Hypothalamus (tissue), 51 donors: ENCODE measurements at regions not wholly inside any gene's neighbourhood (a gene's known extent, or its start where the extent isn't known, plus 50 kb on each side); places are given as distances from the start of the nearest gene placed in this dataset.
"Not testable (repeated sequence)": the region's sequence is repeated elsewhere in the genome, so short reads cannot be mapped to it uniquely, and the experiment has no call there.

Source experiments
- DNase-seq, 51 donors: peaks; one replicate each; lab custom pipeline; 2025; lab: John Stamatoyannopoulos, UW

DNA sequence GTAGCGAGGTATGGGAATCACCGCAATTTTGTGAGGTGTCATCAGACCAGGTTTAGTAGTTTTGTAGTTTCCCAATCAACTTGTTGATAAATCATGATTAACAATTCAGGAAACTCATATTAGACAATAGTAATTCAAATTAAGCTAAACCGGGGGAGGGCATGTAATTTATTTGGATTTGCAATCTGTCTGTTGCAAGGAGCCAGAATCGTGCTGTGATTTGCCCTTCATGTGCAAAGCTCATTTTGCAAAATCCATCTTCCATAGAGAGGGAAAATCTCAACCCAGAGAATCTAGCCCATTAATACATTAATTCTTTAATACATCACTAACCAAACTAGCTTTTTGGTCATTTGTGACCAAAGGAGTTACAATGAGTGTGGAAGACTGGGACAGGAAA lies 164.7 kb upstream of the TRPM3 start:
- DNase-seq: no peak

DNA sequence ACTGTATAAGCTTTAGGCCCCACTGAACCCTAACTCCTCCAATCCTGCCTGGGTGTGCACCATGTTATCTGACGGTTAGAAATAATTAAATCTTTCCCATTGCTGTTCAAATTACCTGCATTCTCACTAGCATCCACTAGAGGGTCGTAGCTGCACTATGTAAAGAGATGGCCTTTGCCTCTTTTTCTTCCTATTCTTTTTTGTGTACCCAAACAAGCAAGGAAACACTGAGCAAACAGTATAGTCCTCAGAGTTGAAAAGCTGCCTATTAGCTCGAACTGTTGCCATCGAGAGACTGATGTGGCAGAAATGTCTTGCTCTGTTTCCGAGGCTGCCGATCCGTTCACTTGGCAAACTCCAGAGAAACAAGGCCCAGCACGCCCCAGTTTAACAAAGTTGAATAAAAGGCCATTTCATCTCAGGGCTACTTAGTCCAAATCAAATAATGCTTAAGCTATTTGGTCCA lies 163.8 kb upstream of the TRPM3 start:
- DNase-seq: peak in 36 of 51 donors; percentile 0 to 82 (median 31)

DNA sequence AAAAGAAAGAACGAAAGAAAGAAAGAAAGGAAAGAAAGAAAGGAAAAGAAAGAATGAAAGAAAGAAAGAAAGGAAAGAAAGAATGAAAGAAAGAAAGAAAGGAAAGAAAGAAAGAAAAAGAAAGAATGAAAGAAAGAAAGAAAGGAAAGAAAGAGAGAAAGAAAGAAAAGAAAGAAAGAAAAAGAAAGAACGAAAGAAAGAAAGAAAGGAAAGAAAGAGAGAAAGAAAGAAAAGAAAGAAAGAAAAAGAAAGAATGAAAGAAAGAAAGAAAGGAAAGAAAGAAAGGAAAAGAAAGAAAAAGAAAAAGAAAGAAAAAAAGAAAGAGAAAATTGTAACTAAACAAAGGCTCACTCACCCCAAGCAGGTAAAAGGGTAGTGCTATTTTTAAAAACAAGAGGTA lies 160.7 kb upstream of the TRPM3 start:
- not testable (repeated sequence) for DNase-seq

DNA sequence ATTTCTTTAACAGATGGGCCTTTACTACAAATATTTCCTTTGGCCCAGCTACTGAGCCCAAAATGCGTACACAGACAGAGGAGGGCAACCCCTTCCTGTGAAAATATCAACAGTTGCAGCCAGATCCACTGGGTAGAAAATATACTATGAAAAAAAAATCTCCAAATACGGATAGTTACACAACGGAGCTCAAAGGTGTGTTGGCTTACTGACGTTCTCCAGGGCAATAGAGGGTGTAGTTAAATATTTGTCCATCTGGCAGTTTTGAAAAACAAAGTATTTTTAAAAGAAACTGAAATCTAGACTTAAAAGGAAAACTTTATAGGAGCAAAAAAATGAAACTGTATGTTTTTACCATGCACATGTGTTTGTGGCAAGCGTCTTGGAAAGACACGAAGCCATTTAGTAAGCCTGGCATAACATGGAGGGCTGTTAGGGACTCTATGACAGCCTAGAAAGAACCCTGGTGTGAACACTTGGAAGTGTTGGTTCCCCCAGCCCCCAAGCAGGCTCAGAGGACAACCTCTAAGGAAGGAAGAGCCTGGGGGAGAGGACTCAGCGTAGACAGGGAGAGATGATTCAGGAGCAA lies 157.8 kb upstream of the TRPM3 start:
- DNase-seq: no peak

DNA sequence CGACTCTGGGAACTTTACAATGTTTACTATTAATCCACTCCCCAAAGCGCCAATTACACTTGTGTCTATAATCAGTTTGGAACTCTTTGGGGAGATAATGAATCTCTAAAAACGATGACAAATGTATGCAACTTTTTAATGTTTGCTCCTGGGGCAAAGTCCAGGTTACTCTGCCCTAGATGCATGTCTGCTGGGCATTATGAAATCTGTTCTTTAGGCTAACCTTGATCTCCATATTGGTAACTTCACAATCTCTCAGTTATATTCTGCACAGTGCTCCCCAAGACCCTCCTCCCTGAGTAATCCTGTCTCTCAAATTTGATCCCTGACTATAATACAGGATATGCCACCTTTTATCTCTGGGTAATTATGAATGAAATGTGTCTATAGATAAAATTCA lies 152.2 kb upstream of the TRPM3 start:
- DNase-seq: no peak

DNA sequence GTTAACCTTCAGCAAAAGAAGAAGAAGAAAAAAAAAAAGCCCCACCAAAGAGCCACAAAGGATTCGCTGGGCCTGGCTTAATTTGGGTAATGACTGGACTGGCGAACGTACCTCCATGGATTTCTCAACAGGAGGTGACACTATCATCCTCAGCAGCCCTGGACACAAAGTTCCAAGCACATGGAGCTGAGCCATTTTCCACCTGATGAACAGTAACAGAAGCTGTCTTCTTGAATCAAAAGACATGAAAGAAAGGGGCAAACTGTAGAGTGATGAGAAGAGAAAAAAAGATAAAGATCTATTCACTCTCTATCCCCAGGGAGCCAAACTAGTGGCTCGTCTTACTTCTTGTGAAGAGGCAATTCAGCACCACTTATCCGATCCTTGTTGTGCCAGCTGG lies 150.2 kb upstream of the TRPM3 start:
- no peak for DNase-seq

DNA sequence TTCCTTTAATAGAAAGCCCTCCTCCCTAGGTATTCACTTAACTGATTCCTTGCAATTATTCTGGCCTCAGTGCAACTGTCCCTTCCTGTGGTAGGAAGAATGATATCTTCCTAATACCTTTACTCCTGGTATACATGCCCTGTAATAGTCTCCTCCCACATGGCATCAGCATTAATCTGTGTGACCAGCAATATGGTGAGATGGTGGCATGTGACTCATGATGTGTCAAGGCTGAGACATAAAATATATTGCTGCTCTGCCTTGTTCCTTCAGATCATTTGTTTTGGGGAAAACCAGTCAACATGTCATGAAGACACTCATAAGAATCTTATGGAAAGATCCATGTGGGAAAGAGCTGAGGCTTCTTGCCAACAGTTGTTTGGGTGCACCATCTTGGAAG lies 149.1 kb upstream of the TRPM3 start:
- DNase-seq: no peak

DNA sequence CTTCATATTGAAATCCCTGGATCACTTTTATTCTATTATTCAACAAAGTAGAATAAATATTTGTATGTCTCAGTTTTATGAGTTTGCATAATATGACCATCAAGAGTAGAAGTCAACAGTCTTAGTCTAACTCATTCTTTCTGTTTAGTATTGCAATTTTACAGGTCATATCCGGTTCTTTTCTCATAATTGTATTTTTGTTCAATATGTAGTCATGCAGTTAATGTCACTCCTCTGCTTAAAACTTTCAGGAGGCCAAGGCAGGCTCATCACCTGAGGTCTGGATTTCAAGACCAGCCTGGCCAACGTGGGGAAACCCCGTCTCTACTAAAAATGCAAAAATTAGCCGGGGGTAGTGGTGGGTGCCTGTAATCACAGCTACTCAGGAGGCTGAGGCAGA lies 148.4 kb upstream of the TRPM3 start:
- DNase-seq: no peak

DNA sequence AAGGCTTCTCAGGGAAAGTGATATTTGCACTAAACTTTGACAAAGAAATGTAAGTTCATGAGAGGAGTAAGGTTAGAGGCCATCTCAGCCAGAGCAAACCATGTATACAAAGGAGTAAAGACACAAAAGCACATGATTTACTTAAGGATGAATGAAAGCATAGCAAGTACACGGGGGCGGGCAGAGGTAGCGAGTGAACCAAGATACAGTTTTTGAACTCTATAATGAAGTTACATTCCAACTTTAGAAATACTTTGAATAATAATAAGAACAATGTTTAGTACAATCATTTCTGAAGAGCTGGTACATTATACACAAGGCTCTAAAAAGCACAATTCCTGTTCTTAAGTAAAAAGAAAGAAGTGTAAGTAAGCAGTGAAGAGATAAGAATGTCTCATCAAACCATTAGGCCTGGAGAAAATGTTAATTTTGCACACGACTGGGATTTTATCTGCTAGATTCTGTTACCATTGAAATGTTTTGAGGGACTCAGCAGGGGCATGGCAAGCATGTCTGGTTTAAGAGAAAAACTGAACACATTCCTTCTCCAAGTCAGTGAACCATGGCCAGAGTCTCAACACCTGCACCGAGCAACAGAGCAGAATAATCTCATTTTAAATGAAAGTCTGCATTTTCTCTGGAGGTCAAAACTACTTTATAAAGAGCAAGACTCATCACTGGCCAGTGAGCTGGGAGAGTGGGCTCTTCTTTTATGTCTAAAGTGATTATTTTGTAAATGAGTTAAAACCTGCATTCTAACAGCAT lies 147.6 kb upstream of the TRPM3 start:
- no peak for DNase-seq

DNA sequence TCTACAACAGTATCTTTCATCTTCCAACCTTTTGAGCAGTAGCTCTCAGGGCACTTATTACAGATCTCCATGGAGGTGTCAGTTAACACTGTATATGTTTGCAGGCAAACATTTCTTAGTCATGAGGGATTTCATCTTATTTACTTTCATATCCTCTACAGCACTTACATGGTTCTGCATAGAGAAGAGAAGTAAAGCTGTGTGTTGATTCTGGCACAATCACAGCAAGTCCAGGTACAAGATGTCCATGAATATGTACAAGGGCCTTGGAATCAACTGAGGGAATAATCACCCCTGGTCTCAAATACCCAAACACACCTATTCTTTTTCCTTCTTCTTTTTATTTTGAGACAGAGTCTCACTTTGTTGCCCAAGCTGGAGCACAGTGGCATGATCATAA lies 142.0 kb upstream of the TRPM3 start:
- no peak for DNase-seq

DNA sequence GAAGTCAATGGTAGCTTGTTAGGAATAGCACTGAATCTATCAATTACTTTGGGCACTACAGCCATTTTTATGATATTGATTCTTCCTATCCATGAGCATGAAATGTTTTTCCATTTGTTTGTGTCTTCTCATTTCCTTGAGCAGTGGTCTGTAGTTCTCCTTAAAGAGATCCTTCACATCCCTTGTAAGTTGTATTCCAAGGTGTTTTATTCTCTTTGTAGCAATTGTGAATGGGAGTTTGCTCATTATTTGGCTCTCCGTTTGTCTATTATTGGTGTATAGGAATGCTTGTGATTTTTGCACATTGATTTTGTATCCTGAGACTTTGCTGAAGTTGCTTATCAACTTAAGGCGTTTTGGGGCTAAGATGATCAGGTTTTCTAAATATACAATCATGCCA lies 139.0 kb upstream of the TRPM3 start:
- not testable (repeated sequence) for DNase-seq

DNA sequence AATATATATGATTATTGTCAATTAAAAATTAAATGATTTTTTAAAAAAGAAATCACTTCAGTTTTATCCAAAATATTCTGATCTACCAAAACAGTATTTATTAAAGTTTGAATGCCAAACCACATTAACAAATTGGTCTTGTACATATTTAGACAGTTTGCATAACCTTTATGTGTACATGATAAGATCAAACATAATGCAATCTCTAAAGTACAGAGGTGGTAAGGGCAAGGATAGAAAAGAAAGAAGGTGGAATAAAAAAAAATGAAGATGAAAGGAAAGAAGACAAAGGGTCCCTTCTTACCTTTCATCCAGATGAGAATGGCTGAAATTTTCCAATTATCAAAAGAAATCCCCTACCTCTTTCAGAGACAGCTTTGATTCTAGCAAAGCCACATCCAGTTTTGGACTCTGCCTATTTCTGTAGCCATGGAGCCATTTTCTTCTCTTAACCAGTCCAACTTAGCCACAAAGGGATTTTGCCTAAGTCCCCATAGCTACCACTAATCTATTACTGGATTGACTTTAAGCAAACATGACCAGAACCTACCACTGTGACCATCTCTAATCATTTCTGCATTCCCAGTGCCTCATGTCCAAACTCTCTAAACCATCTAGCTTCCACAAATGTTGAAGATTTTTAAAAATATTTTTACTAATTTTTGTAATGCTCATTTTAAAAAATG lies 133.3 kb upstream of the TRPM3 start:
- no peak for DNase-seq

DNA sequence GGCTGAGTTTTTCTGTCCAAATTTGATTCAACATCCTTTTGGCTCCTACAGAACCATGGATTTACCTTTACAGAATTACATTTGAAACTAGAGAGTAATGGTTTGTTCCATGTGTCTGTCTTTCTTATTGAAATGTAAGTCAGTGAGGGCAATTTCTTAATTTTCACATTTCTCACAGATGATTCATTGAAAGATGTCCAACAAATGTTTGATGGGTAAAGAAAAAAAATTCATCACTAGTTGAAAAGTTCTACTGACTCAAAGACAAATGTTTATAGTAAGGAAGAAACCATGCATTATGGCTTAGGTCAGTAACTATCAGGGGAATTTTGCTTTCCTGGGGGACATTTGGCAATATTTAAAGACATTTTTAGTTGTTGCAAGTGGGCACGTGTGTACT lies 131.6 kb upstream of the TRPM3 start:
- DNase-seq: no peak

DNA sequence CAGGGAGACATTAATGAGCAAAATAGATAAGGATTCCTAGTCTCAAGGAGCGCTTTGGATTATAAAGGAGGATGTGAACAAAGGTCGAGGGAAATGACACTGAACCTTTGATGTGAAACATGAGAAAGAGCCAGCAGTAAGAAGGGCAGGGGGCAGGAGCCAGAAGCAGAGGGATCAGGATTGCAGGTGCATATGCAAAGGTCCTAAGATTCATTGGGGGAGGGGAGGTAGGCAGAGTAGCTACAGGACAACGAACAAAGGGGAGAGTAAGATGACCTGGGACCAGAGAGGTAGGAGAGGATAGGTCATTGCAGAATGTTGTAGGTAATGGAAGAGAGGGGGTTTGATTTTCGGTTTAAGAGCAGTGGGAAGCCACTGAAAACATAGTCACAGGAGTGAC lies 129.2 kb upstream of the TRPM3 start:
- DNase-seq: no peak

DNA sequence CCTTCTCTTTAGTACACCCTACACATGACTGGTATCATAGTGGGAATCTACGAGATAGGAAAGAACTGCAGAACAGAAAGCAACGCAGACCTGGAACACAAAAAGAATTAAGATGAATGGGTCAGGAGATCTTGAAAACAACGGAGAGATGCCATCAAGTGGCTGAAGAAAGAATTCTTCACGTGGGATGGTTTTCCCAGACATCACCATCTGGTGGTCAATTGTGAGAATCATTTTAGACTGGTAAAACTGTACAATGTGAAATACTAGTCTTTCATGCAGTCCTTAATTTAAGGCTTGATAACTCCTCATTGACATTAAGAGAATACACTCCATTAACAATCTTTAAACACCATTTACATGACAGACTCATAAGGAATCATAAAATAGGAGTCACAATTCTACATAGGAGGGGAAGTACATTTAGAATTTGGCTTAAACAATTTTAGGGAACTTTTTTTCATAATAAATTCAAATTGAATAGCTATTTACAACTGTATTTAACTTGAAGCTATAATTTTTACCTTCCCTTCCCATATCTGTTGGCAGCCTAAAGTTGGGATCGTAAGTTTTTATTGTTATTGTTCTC lies 128.4 kb upstream of the TRPM3 start:
- DNase-seq: peak in 15 of 51 donors; percentile 1 to 61 (median 9)

DNA sequence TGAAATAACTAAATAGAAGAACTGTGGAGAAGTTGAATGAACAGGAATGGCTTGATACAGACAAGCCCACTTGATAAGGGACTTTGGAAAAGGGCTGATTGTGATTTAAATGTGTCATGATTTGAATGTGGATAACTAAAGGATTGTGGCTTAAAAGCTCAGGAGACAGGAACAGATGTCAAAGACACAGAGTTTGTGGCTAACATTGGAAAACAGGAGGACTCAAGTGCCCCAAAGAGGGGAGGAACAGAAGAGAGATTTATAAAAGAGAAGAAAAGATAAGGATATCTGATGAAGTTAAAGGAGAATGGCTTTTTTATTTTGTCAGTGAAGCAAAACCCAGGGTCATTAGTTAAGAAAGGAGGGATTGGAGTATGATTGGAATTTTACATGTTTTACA lies 124.2 kb upstream of the TRPM3 start:
- no peak for DNase-seq

DNA sequence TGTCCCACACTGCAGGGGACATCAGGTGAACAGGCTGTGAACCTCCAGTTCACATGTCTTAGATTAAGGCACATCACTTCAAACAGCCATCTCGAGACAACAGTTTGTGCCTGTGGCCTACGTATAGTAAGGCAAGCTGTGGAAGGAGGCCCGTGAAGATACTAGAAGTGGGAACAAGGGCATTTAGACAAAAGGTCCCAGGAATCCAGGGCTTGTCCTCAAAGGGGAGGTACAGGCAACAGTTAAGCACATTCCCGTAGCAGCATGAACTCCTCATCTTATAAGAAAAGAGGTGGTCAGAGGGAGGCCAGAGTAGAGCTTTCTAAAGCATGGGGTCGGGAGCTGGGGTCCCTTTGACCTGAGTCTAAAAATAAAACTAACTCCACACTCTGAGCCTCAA lies 122.5 kb upstream of the TRPM3 start:
- DNase-seq: no peak

DNA sequence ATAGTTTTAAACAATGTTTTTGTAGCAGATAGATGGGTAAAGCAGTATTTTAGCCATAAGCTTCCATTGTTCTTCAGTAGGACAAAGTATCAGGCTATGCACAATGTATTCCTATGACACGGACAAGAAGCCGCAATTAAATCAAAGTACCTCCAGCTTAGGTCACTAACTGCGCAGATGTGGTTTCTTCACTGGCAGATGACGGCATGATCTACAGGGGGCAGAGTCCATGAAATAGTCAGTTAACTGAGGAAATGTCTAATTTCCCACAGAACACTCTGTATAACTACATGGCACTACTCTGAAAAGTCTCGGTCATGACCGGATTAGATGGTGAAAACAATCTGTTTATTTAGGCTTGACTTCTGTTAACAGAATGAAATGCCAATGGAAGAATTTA lies 120.7 kb upstream of the TRPM3 start:
- no peak for DNase-seq

DNA sequence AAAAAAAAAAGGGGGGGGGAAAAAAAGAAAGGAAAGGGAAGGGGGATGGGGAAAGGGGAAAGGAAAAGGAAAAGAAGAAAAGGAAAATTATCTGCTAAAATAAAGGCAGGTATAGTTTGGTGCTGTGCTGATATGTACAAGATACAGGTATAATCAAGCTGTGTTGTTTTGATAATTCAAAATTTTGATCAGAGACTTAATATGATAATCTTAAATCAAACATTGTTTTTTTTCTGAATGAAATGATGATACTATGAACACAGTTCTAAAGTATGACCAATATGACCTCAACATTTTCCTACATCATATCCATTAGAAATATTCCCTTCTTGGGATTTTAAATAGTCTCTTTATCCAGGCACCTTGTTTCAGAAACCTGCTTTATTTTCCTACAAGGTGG lies 115.6 kb upstream of the TRPM3 start:
- DNase-seq: no peak

DNA sequence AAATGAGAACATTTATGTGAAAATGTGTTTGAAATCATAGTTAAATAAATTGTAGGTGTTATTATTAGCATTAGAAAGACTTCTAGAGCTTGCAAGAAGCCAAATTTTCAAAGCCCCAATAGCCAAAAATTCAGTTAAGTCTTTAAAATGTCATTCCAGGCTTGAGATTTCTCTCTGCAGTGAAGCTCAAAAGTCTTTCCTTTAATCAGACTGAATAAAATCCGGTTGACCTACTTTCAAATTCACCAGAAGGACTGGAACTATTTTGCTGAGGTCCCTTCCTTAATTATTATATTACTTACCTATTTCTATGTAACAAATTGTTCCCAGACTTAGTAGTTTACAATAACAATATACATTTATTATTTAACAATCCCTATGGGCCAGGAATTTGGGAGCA lies 112.2 kb upstream of the TRPM3 start:
- no peak for DNase-seq

DNA sequence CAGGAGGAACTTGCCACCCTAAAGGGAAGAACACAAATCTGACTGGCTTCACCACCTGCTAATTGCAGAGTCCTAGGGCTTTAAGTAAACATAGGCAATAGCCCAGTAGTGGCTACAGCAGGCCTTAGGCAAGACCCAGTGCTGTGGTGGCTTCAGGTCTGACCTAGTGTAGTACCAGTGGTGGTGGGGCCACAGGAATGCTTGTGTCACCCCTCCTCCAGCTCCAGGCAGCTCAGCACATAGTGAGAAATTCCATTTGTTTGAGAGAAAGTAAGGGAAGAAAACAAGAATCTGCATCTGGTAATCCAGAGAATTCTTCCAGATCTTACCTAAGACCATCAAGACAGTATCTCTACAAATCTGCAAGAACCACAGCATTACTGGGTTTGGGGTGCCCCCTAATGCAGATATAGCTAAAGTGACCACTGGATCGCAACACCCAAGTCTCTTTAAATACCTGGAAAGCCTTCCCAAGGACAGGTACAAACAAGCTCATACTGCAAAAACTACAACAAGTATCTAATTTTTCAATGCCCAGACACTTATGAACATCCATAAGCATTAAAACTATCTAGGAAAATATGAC lies 102.6 kb upstream of the TRPM3 start:
- no peak for DNase-seq
